ENCODE measurements at regions not wholly inside any gene's neighbourhood (a gene's known extent, or its start where the extent isn't known, plus 50 kb on each side); places are given as distances from the start of the nearest gene placed in this dataset.

DNA sequence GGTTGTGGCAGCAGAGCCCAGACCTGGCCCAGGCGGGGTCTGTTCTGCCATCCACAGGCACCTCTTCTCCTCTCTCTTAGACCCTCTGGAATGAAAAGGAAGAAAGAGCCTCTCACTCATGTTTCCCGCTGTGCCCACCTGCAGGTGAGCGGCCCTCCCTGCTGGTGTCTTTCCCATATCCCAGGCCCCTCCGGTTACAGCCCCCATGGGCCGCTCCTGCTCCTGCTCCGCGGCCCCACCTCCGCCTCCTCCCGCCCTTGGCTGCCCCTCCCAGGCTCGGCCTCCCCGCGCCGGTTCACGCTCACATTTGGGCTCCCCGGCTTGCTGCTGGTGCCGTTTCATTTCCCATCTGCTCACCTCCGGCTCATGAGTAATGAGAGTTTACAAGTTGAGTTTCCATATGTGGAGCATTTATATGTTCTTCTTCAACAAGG lies 98.7 kb upstream of the SDK2 start:
- Histone ChIP-seq H3K4me3 (no peak overlapping the region), H3K9ac (ENCODE audit: insufficient read length) (no peak overlapping the region), H3K27ac (no peak overlapping the region), H3K9me3 (ENCODE audit: low read depth, low read length) (no peaks in the 10 kb centered on the region), H3K36me3 (ENCODE audit: insufficient read depth, low read length) (no peaks in the 10 kb centered on the region)
- DNase-seq (ENCODE audit: low read depth, low spot score) = no peak
- no peak for TF ChIP-seq FOXP2 (optimal IDR thresholded peaks at IDR 0.05; ENCODE audit: control extremely low read depth, extremely low read length, insufficient read depth)
- no peak for TF ChIP-seq EZH2 (IDR thresholded peaks at IDR 0.05)
- no peak for TF ChIP-seq POLR2AphosphoS5 (IDR thresholded peaks at IDR 0.05; ENCODE audit: borderline replicate concordance, low read depth, low read length)

DNA sequence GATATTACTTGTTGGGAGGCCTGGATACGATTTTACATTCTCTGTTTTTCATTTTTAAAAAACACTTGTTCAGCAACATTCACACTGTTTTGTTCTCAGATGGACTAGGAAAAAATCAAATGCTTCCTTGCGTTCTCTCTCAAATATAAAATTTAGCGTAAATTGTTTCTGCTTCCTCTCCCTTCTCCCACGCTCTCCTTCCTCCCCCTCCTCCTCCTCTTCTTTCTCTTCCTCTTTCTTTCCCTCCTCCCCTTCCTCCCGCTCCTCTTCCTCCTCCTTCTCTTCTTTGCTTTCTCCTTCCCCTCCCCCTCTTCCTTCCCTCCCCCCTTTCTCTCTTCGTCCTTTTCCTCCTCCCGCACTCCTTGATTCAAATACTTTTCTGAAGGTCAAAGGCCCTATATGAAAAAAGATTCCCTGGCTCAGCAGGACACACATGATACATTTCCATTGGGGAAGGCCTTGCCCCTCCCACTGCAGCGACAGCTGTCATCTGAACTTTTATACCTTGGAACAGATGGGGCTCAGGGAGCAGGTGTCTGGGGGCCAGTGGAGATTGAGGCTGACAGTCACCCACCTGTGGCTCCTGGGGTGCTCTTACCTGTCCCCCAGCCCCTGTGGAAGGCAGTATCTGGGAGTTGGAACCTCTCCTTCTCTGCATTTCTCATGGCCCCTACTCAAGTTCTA lies 99.4 kb upstream of the SDK2 start:
- Histone ChIP-seq H3K9me3 (ENCODE audit: low read depth, low read length) (no peaks in the 10 kb centered on the region), H3K9ac (ENCODE audit: insufficient read length) (no peak overlapping the region), H3K27ac (no peak overlapping the region), H3K4me3 (no peak overlapping the region), H3K36me3 (ENCODE audit: insufficient read depth, low read length) (no peaks in the 10 kb centered on the region)
- TF ChIP-seq POLR2AphosphoS5 (IDR thresholded peaks at IDR 0.05; ENCODE audit: borderline replicate concordance, low read depth, low read length) (no peak), FOXP2 (optimal IDR thresholded peaks at IDR 0.05; ENCODE audit: control extremely low read depth, extremely low read length, insufficient read depth) (no peak), EZH2 (IDR thresholded peaks at IDR 0.05) (no peak)
- DNase-seq (ENCODE audit: low read depth, low spot score) = no peak

DNA sequence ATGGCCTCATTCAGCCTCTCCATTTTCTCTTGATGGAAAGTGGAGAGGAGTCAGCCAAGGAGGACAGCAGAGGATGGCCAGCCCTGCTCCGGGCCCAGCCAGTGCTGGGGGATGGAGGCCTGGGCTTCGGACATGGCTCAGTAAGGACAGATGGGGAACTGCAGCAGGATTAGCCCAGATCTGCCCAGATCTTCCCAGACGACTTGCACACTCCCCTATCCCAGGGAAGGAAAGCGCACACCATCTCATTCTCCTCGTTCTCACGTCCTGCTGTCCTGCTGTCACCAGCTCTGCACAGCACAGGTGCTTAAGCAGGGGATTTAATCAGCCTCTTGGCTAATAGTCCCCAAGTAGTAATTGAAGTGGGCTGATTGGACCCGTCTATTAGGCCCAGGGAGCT lies 100.2 kb upstream of the SDK2 start:
- Histone ChIP-seq H3K9me3 (ENCODE audit: low read depth, low read length) (no peaks in the 10 kb centered on the region), H3K9ac (ENCODE audit: insufficient read length) (no peak overlapping the region), H3K36me3 (ENCODE audit: insufficient read depth, low read length) (no peaks in the 10 kb centered on the region), H3K4me3 (no peak overlapping the region), H3K27ac (no peak overlapping the region)
- no peak for DNase-seq (ENCODE audit: low read depth, low spot score)
- TF ChIP-seq POLR2AphosphoS5 (IDR thresholded peaks at IDR 0.05; ENCODE audit: borderline replicate concordance, low read depth, low read length) = no peak
- TF ChIP-seq FOXP2 (optimal IDR thresholded peaks at IDR 0.05; ENCODE audit: control extremely low read depth, extremely low read length, insufficient read depth) = no peak
- no peak for TF ChIP-seq EZH2 (IDR thresholded peaks at IDR 0.05)

DNA sequence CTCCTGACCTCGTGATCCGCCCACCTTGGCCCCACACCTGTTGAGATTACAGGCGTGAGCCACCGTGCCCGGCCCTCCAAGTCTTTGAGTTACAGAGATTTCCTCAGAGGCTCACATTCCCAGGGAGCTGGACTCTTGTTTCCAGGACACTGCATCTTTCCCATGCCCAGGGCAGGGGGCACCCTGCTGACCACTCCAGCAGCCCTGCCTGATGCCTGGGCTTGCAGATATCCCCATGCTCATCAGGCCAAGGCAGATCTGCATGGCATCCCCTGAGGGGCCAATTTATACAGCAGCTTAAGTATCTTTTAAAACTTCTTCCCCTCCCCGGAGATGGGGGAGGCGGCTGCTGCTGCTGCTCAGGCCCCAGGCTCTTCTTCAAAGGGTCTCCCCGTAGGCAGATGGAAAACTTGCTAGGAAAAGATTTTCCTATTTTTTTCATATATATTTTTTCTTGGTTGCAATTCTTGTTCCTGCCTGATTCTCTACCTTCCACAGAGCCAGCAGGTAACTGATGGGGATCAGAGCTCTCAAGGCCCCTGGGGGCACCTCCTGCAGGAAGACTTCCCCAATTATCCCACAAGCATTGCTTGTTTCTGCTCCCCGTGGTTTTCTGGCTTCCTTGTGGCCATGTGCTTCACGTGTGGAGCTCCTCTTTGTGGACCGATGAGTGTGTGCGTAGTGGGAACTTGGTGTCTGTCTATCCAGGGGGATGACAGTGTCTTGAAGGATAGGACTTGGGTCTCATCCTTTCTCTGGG lies 102.2 kb upstream of the SDK2 start:
- Histone ChIP-seq H3K27ac (no peak overlapping the region), H3K36me3 (ENCODE audit: insufficient read depth, low read length) (no peaks in the 10 kb centered on the region), H3K9me3 (ENCODE audit: low read depth, low read length) (no peaks in the 10 kb centered on the region), H3K9ac (ENCODE audit: insufficient read length) (no peak overlapping the region), H3K4me3 (no peak overlapping the region)
- TF ChIP-seq EZH2 (IDR thresholded peaks at IDR 0.05) (no peak), FOXP2 (optimal IDR thresholded peaks at IDR 0.05; ENCODE audit: control extremely low read depth, extremely low read length, insufficient read depth) (no peak)
- no peak for DNase-seq (ENCODE audit: low read depth, low spot score)

DNA sequence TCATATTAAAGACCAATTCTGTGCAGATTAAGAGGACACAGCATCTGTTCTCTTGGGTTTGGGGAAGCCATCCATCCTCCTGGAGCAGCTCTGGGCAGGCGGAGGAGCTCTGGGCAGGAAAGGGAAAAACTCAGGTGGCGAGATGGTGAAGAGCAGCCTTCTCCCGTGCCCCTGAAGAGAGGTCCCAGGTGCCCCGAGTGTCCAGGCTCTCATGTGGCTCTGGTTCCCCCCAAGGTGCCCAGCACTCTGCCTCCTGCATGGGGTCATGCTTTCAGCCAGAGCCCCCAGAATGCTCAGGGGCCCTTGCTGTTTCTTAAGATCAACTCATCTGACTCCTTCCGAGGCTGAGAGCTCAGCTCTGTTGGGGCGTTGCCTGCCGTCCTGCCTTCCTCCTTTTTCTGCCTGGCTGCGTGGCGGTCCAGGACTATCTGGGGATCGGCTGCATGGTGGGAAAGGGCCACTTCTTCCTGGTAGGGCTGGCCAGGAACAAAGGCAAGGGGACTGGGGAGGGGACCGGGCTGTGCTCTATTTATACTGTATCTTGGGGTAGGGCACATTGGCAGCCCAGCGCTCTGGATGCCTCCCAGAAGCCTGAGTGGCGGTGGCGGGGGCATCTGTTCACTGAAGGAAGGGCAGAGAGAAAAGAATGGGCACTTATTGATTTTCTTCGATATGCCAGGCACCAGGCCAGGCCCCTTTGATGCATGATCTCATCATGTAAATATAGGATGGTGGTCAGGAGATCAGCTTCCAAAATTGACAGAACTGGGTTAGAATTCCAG lies 103.2 kb upstream of the SDK2 start:
- H3K27ac ChIP-seq = no peak overlapping the region
- no peaks in the 10 kb centered on the region for H3K36me3 ChIP-seq (ENCODE audit: insufficient read depth, low read length)
- no peak overlapping the region for H3K9ac ChIP-seq (ENCODE audit: insufficient read length)
- DNase-seq (ENCODE audit: low read depth, low spot score) = no peak
- no peaks in the 10 kb centered on the region for H3K9me3 ChIP-seq (ENCODE audit: low read depth, low read length)
- no peak overlapping the region for H3K4me3 ChIP-seq
- TF ChIP-seq FOXP2 (optimal IDR thresholded peaks at IDR 0.05; ENCODE audit: control extremely low read depth, extremely low read length, insufficient read depth) (no peak), EZH2 (IDR thresholded peaks at IDR 0.05) (no peak), POLR2AphosphoS5 (IDR thresholded peaks at IDR 0.05; ENCODE audit: borderline replicate concordance, low read depth, low read length) (no peak)

DNA sequence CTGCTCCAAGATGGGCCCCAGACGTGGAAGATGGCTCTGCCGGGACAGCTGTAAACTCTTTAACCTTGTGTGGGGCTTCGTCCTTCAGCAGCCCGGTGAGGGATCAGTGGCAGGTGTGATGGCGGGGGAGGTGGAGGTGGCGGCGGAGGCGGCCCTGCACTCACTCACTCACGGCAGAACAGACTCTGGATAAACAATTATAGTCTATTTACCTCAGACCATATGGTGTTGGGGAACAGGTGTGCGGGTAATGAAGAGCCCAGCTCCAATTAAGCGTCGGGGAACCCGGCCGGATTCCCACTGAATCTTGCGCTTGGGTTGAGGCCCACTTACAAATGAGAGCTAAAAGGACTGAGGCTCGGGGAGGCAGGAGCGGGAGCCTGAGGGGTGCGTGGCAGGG lies 104.3 kb upstream of the SDK2 start:
- no peak overlapping the region for H3K4me3 ChIP-seq
- no peak for TF ChIP-seq POLR2AphosphoS5 (IDR thresholded peaks at IDR 0.05; ENCODE audit: borderline replicate concordance, low read depth, low read length)
- TF ChIP-seq EZH2 (IDR thresholded peaks at IDR 0.05) = no peak
- no peak for TF ChIP-seq FOXP2 (optimal IDR thresholded peaks at IDR 0.05; ENCODE audit: control extremely low read depth, extremely low read length, insufficient read depth)

DNA sequence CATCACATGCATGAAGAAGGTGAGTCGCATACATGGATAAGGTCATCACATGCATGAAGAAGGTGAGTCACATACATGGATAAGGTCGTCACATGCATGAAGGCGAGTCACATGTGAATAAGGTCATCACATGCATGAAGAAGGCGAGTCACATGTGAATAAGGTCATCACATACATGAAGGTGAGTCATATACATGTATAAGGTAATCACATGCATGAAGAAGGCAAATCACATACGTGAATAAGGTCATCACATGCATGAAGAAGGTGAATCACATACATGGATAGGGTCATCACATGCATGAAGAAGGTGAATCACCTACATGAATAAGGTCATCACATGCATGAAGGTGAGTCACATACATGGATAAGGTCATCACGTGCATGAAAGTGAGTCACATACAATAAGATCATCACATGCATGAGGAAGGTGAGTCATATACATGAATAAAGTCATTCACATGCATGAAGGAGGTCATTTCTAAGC lies 105.1 kb upstream of the SDK2 start:
- Histone ChIP-seq H3K36me3 (ENCODE audit: insufficient read depth, low read length) (no peaks in the 10 kb centered on the region), H3K9ac (ENCODE audit: insufficient read length) (no peak overlapping the region), H3K4me3 (no peak overlapping the region), H3K27ac (no peak overlapping the region), H3K9me3 (ENCODE audit: low read depth, low read length) (no peaks in the 10 kb centered on the region)
- TF ChIP-seq POLR2AphosphoS5 (IDR thresholded peaks at IDR 0.05; ENCODE audit: borderline replicate concordance, low read depth, low read length) (no peak), FOXP2 (optimal IDR thresholded peaks at IDR 0.05; ENCODE audit: control extremely low read depth, extremely low read length, insufficient read depth) (no peak), EZH2 (IDR thresholded peaks at IDR 0.05) (no peak)
- no peak for DNase-seq (ENCODE audit: low read depth, low spot score)

More for the DNA sequence above, 104.3 kb upstream of the SDK2 start:
- H3K9ac ChIP-seq (ENCODE audit: insufficient read length) = no peak overlapping the region
- H3K36me3 ChIP-seq (ENCODE audit: insufficient read depth, low read length) = no peaks in the 10 kb centered on the region
- no peak for DNase-seq (ENCODE audit: low read depth, low spot score)
- no peaks in the 10 kb centered on the region for H3K9me3 ChIP-seq (ENCODE audit: low read depth, low read length)
- H3K27ac ChIP-seq = no peak overlapping the region

Measured in SK-N-MC (cell line).